GM19397 (cell line): ENCODE measurements at regions not wholly inside any gene's neighbourhood (a gene's known extent, or its start where the extent isn't known, plus 50 kb on each side); places are given as distances from the start of the nearest gene placed in this dataset.
A peak's percentile ranks its signal among the peaks of the same experiment; 100 is the strongest.
"Not testable (repeated sequence)": the region's sequence is repeated elsewhere in the genome, so short reads cannot be mapped to it uniquely, and the experiment has no call there.

Experiments
- ATAC-seq: cut with Tn5 transposase; IDR thresholded peaks from one replicate; pipeline ENCODE4 v1.9.1; 2021; ENCODE audit warnings: mild to moderate bottlenecking, moderate library complexity; ENCODE audit not compliant: unreplicated experiment

DNA sequence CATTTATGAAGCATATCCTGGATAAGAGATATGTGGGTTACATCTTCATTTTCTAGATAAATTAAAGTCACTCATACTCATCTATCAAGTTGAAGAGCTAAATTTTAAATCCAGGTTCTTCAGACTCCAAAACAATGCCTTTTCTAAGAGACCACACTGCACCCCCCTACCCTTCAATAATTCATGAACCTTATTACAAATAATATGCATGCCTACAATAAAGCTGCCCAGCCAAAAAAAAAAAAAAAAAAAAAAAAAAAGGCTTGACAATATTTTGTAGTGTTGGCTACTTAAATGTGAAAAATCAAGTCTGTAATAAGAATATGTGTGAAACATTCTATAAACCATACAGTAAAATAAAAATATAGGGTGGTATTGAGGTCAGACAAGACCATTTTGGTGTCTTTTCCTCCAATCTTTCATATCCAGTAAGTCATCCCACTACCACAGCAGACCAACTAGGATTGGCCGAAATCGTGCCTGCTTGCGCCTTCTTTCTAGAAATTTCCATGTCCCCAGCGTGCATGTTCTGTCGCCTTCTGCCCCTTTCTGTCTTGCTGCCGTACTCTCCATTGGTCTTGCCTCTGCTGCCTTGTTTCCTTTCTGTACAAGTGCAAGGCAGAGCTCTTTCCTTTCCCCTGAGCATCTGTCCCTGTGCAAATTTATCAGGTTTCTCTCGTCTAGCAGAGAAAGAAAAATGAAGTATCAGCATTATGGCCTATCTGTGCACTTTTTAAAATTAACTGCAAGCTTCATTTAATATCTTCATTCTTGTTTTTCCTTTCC lies 92.6 kb upstream of the NDUFV2 start:
- no peak for ATAC-seq

DNA sequence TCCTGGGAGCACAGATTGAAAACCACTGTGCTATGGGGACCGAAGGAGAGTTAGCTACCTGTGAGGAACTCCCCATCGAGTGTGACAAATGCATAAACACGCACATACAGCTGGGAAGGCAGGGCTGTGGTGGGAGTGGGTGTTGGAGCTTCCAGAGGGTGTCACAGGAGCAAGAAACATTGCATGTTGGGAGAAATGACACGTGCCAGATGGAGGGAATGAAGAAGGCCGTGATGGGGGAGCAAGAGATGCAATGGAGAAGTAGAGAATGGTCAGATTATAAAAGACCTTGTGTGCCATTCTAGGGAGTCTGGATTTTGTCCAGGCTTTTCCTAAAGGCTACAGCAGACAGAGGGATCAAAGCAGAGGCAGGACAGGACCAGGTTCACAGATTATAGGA lies 91.1 kb upstream of the NDUFV2 start:
- ATAC-seq, result no peak

- no peak for ATAC-seq
Measured at GRCh38 chr18:9013926-9014373, 88.5 kb upstream of the NDUFV2 start.

DNA sequence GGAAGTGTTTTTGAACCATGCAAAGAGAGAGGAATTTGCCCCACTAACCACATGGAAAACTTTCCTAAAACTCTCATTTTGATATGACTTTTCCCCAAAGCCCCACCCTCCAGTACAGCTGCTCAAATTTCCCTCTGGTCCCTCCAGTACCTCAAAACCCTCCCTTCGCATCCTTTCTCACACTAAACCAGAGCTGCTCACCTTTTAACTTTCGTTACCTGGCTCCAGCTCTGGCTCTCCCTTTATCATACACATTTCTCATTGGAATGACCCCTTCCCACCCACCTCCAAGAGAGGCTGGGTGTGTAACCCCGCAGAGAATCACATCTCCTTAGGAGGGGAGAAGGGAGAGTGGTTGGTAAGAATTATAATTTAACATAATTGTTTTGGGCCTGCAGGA lies 86.8 kb upstream of the NDUFV2 start:
- ATAC-seq, result no peak

GRCh38 chr18:9016633-9017166 lies 85.8 kb upstream of the NDUFV2 start:
- ATAC-seq, result peak; percentile 24

GRCh38 chr18:9017167-9017904 lies 85.2 kb upstream of the NDUFV2 start:
- peak; percentile 88 for ATAC-seq

DNA sequence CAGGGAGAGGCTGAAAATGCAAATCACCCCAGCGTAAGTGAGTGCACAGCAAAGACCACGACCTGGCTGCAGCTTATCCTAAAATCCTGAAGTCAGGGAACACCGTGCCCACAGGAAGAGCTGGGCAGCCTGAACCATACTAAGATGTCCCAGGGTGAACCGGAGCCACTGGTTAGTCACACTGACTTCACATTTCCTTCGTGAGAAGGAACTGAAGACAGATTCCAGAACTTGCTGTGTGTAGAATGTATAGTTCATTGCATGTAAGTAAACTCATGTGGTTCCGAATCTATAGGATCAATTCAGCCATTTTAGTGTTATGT lies 84.6 kb upstream of the NDUFV2 start:
- no peak for ATAC-seq

DNA sequence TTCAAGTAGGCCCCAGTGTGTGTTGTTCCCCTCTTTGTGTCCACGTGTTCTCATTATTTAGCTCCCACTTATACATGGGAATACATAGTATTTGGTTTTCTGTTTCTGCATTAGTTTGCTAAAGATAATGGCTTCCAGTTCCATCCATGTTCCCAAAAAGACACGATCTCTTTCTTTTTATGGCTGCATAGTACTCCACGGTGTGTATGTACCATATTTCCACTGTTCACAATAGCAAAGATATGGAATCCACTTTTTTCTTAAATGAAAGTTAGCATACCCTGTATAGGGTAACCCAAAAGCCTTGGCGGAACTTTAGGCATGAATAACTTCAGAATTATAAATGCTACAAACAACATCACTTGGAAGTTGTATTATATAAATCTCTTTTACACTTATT lies 83.4 kb upstream of the NDUFV2 start:
- ATAC-seq, result no peak

- ATAC-seq, result no peak
Measured at GRCh38 chr18:9020221-9020620, 82.3 kb upstream of the NDUFV2 start.

- ATAC-seq, result no peak
Measured at GRCh38 chr18:9021458-9021857, 81.0 kb upstream of the NDUFV2 start.

DNA sequence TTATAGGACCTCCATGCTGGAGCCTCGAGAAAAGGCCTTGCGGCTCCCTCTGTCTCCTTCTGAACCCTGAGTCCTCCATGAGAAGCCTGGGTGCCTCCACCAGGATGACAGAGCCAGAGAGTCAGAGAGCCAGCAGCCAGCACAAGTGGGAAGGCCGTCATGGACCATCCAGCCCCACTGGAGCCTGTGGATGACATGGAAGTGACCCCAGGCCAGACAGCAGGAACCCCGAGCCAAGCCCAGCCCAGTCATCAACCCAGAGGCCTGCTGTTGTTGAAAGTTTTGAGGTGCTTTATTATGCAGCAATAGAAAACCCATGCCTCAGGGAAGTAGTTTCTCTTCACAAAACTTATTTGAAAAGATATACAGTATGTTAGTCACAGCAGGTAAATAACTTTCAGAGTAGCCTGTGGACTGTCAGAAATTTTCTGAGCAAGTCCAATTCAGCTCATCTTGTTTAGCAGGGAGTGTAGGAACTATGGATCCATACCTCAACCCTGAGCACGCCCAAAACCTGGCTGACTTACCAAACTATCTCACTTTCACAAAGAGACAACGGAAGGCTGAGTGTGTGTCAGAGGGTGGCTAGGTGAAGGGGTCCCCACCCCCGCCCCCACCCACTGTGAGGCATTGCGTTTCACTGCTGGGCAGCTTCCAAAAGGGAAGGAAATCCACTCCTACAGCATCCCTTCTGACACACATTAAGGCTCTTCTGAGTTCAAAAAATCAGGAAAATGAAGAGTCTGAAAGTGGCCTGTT lies 79.9 kb upstream of the NDUFV2 start:
- ATAC-seq, result no peak

DNA sequence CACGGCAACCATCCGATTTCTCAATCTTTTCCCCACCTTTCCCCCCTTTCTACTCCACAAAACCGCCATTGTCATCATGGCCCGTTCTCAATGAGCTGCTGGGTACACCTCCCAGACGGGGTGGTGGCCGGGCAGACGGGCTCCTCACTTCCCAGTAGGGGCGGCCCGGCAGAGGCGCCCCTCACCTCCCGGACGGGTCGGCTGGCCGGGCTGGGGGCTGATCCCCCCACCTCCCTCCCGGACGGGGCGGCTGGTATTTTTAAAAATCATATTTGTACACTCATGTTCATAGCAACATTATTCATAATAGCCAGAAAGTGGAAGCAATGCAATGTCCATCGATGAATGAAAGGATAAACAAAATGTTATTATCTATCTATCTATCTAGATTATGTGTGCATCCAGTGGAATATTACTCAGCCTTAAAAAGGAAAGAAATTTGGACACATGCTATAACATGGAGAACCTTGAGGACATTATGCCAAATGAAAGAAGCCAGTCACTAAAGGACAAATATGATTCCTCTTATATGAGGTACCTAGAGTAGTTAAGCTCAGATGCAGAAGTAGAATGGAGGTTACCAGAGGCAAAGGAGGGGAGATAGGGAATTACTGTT lies 78.4 kb upstream of the NDUFV2 start:
- ATAC-seq, result not testable (repeated sequence)

- no peak for ATAC-seq
Measured at GRCh38 chr18:9025091-9025838, 77.2 kb upstream of the NDUFV2 start.

DNA sequence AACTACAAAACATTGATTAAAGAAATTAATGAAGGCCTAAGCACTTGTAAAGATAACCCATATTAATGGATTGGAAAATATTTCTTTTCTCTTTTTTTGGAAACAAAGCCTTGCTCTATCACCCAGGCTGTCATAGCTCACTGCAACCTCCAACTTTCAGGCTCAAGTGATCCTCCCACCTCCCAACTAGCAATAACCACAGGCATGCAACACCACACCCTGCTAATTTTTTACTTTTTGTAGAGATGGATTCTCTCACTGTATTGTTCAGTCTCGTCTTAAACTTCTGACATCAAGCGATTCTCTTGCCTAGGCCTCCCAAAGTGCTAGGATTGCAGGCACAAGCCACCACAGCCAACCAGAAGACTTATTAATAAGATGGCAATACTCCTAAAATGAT lies 73.4 kb upstream of the NDUFV2 start:
- ATAC-seq, result no peak

DNA sequence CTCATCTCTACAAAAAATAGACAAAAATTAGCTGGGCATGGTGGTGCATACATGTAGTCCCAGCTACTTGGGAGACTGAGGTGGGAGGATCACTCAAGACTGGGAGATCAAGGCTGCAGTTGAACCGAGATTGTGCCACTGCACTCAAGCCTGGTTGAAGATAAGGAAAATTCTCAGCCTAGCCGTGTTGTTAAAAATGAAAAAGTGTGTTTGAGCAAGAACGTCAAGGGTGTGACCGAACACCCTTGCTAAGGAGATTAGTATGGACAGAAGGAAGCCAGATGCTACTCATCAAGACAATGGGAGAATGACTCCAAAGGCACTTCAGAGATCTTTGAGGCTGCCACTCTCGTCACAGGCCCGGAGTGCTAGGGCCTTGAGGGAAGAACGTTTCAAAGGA lies 70.0 kb upstream of the NDUFV2 start:
- ATAC-seq, result no peak

GRCh38 chr18:9038277-9038871 lies 64.1 kb upstream of the NDUFV2 start:
- ATAC-seq, result no peak

GRCh38 chr18:9039441-9040071 lies 62.9 kb upstream of the NDUFV2 start:
- no peak for ATAC-seq

- no peak for ATAC-seq
Measured at GRCh38 chr18:9042766-9043481, 59.6 kb upstream of the NDUFV2 start.

DNA sequence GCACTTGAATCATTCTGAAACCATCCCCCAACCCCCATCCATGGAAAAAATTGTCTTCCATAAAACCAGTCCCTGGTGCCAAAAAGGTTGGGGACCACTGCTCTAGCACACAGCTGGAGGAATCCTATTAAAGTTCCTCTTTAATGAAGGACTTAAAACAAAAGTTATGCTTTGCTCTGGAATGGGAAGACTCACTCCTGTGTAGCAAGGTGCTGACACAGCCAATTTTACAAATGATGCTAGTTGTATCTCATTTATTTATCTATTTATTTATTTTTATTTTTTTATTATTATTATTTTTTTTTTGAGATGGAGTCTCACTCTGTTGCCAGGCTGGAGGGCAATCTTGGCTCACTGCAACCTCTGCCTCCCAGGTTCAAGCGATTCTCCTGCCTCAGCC lies 58.9 kb upstream of the NDUFV2 start:
- ATAC-seq, result no peak
